ENCODE measurements at regions not wholly inside any gene's neighbourhood (a gene's known extent, or its start where the extent isn't known, plus 50 kb on each side); places are given as distances from the start of the nearest gene placed in this dataset.

GRCh38 chr2:15009681-15010080 is 377.2 kb downstream of the LRATD1 start:
- no peaks in the 10 kb centered on the region for H3K36me3 ChIP-seq (replicated peaks; ENCODE audit: low read depth, low read length)
- no peaks in the 10 kb centered on the region for H3K9me3 ChIP-seq (ENCODE audit: insufficient read depth, low read length)
- H3K4me3 ChIP-seq (ENCODE audit: low read length) = no peak overlapping the region
- H2AFZ ChIP-seq (ENCODE audit: low read depth, low read length) = no peak overlapping the region
- H3K9ac ChIP-seq (ENCODE audit: low read length) = no peak overlapping the region
- H3K4me1 ChIP-seq (ENCODE audit: low read length) = no peaks in the 10 kb centered on the region
- no peak overlapping the region for H3K27ac ChIP-seq (ENCODE audit: low read length)
- no peaks in the 10 kb centered on the region for H3K27me3 ChIP-seq (ENCODE audit: low read depth, low read length)
- H3K4me2 ChIP-seq (ENCODE audit: low read length) = no peak overlapping the region
- TF ChIP-seq CTCF (IDR thresholded peaks at IDR 0.05; ENCODE audit: low read depth, low read length) = no peak
- TF ChIP-seq EZH2phosphoT487 (IDR thresholded peaks at IDR 0.05; ENCODE audit: low read depth) = no peak
- no peaks in the 10 kb centered on the region for H3K79me2 ChIP-seq (ENCODE audit: low read length)
- H4K20me1 ChIP-seq (ENCODE audit: insufficient read depth, low read length) = no peaks in the 10 kb centered on the region

- Histone ChIP-seq H3K27ac (ENCODE audit: low read length) (no peak overlapping the region), H3K4me3 (ENCODE audit: low read length) (no peak overlapping the region), H4K20me1 (ENCODE audit: insufficient read depth, low read length) (no peaks in the 10 kb centered on the region), H3K4me2 (ENCODE audit: low read length) (no peak overlapping the region), H3K79me2 (ENCODE audit: low read length) (no peaks in the 10 kb centered on the region), H3K9me3 (ENCODE audit: insufficient read depth, low read length) (no peaks in the 10 kb centered on the region), H3K27me3 (ENCODE audit: low read depth, low read length) (no peaks in the 10 kb centered on the region), H2AFZ (ENCODE audit: low read depth, low read length) (no peak overlapping the region), H3K36me3 (replicated peaks; ENCODE audit: low read depth, low read length) (no peaks in the 10 kb centered on the region), H3K4me1 (ENCODE audit: low read length) (no peaks in the 10 kb centered on the region), H3K9ac (ENCODE audit: low read length) (no peak overlapping the region)
- TF ChIP-seq CTCF (IDR thresholded peaks at IDR 0.05; ENCODE audit: low read depth, low read length) (no peak), EZH2phosphoT487 (IDR thresholded peaks at IDR 0.05; ENCODE audit: low read depth) (no peak)
Observed at GRCh38 chr2:15010346-15010745, 377.8 kb downstream of the LRATD1 start.

GRCh38 chr2:15018814-15019213 is 386.3 kb downstream of the LRATD1 start:
- Histone ChIP-seq H3K36me3 (replicated peaks; ENCODE audit: low read depth, low read length) (no peaks in the 10 kb centered on the region), H3K9ac (ENCODE audit: low read length) (no peak overlapping the region), H4K20me1 (ENCODE audit: insufficient read depth, low read length) (no peaks in the 10 kb centered on the region), H3K9me3 (ENCODE audit: insufficient read depth, low read length) (no peaks in the 10 kb centered on the region), H3K4me1 (ENCODE audit: low read length) (no peaks in the 10 kb centered on the region), H2AFZ (ENCODE audit: low read depth, low read length) (no peak overlapping the region), H3K79me2 (ENCODE audit: low read length) (no peaks in the 10 kb centered on the region), H3K4me3 (ENCODE audit: low read length) (no peak overlapping the region), H3K27ac (ENCODE audit: low read length) (no peak overlapping the region), H3K27me3 (ENCODE audit: low read depth, low read length) (no peaks in the 10 kb centered on the region), H3K4me2 (ENCODE audit: low read length) (no peak overlapping the region)
- TF ChIP-seq CTCF (IDR thresholded peaks at IDR 0.05; ENCODE audit: low read depth, low read length) = no peak
- TF ChIP-seq EZH2phosphoT487 (IDR thresholded peaks at IDR 0.05; ENCODE audit: low read depth) = no peak

- Histone ChIP-seq H3K36me3 (replicated peaks; ENCODE audit: low read depth, low read length) (no peaks in the 10 kb centered on the region), H3K79me2 (ENCODE audit: low read length) (no peaks in the 10 kb centered on the region), H3K4me1 (ENCODE audit: low read length) (no peaks in the 10 kb centered on the region), H4K20me1 (ENCODE audit: insufficient read depth, low read length) (no peaks in the 10 kb centered on the region), H3K4me3 (ENCODE audit: low read length) (no peak overlapping the region), H3K9ac (ENCODE audit: low read length) (no peak overlapping the region), H3K4me2 (ENCODE audit: low read length) (no peak overlapping the region), H3K9me3 (ENCODE audit: insufficient read depth, low read length) (no peaks in the 10 kb centered on the region), H3K27ac (ENCODE audit: low read length) (no peak overlapping the region), H3K27me3 (ENCODE audit: low read depth, low read length) (no peaks in the 10 kb centered on the region; the same call in 1 of the 2 replicates), H2AFZ (ENCODE audit: low read depth, low read length) (no peak overlapping the region)
- TF ChIP-seq CTCF (IDR thresholded peaks at IDR 0.05; ENCODE audit: low read depth, low read length) (no peak), EZH2phosphoT487 (IDR thresholded peaks at IDR 0.05; ENCODE audit: low read depth) (no peak)
Observed at GRCh38 chr2:15023221-15023620, 390.7 kb downstream of the LRATD1 start.
